ENCODE measurements at regions not wholly inside any gene's neighbourhood (a gene's known extent, or its start where the extent isn't known, plus 50 kb on each side); places are given as distances from the start of the nearest gene placed in this dataset.
A peak's percentile ranks its signal among the peaks of the same experiment; 100 is the strongest.

DNA sequence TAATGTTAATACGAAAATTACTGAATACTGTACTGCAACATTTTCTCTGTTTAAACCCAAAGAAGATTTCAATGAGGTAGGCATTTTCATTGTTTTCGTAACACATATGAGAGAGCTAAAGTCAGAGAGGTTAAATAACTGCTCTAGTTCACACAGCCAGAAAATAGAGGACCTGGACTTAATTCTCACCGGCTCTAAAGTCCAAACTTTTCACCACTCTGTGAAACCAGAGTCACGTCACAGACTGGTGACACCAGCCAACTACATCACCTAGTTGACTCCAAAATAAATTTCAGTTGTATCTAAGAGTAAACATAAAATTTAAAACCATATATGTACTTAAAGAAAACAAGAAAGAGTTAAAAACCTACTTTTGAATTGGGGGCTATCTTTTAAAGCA is 146.7 kb downstream of the FCRL5 start:
- Histone ChIP-seq H3K9ac (ENCODE audit: low read depth, low read length, poor library complexity, severe bottlenecking) (no peak overlapping the region), H3K9me3 (ENCODE audit: insufficient read depth, low read depth, low read length) (no peaks in the 10 kb centered on the region), H3K4me2 (ENCODE audit: low read depth, low read length, poor library complexity, severe bottlenecking) (no peak overlapping the region), H3K9me2 (replicated peaks; ENCODE audit: low read depth, low read length) (no peaks in the 10 kb centered on the region), H3K4me1 (ENCODE audit: insufficient read depth, low read length, poor library complexity, severe bottlenecking) (peaks cover 48% of the 10 kb centered on the region), H3F3A (ENCODE audit: low read depth) (peaks cover 9% of the 10 kb centered on the region; the same call in 1 of the 2 replicates), H3K4me3 (ENCODE audit: low read length, poor library complexity, severe bottlenecking) (no peak overlapping the region), H2AFZ (ENCODE audit: low read length) (no peak overlapping the region), H4K20me1 (ENCODE audit: insufficient read depth, low read length, poor library complexity, severe bottlenecking) (no peaks in the 10 kb centered on the region), H3K79me2 (ENCODE audit: insufficient read depth, low read length) (no peaks in the 10 kb centered on the region), H3K36me3 (ENCODE audit: insufficient read depth, low read length) (no peaks in the 10 kb centered on the region), H3K27me3 (ENCODE audit: insufficient read depth, low read length, poor library complexity, severe bottlenecking) (no peaks in the 10 kb centered on the region)
- no peak for TF ChIP-seq EZH2phosphoT487 (IDR thresholded peaks at IDR 0.05; ENCODE audit: borderline replicate concordance)
- TF ChIP-seq, protein P1, sequence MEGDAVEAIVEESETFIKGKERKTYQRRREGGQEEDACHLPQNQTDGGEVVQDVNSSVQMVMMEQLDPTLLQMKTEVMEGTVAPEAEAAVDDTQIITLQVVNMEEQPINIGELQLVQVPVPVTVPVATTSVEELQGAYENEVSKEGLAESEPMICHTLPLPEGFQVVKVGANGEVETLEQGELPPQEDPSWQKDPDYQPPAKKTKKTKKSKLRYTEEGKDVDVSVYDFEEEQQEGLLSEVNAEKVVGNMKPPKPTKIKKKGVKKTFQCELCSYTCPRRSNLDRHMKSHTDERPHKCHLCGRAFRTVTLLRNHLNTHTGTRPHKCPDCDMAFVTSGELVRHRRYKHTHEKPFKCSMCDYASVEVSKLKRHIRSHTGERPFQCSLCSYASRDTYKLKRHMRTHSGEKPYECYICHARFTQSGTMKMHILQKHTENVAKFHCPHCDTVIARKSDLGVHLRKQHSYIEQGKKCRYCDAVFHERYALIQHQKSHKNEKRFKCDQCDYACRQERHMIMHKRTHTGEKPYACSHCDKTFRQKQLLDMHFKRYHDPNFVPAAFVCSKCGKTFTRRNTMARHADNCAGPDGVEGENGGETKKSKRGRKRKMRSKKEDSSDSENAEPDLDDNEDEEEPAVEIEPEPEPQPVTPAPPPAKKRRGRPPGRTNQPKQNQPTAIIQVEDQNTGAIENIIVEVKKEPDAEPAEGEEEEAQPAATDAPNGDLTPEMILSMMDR (conservative IDR thresholded peaks at IDR 0.05; ENCODE audit: low read length) = no peak

DNA sequence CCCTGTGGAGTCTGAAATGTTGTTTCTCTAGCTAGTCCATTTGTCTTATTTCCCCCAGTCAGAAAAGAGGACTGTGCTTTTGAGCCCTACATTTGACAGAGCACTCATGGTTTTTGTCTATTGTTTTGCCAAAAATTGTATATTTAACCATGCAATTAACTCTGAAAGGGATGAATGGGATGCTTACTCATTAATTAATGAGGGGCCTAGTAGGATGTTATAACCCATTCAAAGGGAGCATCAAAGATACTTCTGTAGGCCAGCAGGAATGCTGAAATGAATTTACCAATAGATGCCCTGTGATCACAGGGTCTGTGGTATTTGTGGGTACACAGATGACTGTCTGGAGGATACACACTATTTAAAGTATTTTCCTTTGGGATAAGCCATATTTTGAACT is 147.7 kb downstream of the FCRL5 start:
- Histone ChIP-seq H3K9me2 (replicated peaks; ENCODE audit: low read depth, low read length) (no peaks in the 10 kb centered on the region), H3K4me3 (ENCODE audit: low read length, poor library complexity, severe bottlenecking) (peak overlapping the region; percentile 56), H3K36me3 (ENCODE audit: insufficient read depth, low read length) (no peaks in the 10 kb centered on the region), H3K9ac (ENCODE audit: low read depth, low read length, poor library complexity, severe bottlenecking) (peak overlapping the region; percentile 71), H2AFZ (ENCODE audit: low read length) (peak overlapping the region; percentile 61; the same call in 1 of the 2 replicates), H3K27me3 (ENCODE audit: insufficient read depth, low read length, poor library complexity, severe bottlenecking) (no peaks in the 10 kb centered on the region), H3K9me3 (ENCODE audit: insufficient read depth, low read depth, low read length) (no peaks in the 10 kb centered on the region), H3F3A (ENCODE audit: low read depth) (peaks cover 9% of the 10 kb centered on the region; the same call in 1 of the 2 replicates), H4K20me1 (ENCODE audit: insufficient read depth, low read length, poor library complexity, severe bottlenecking) (no peaks in the 10 kb centered on the region), H3K4me1 (ENCODE audit: insufficient read depth, low read length, poor library complexity, severe bottlenecking) (peaks cover 42% of the 10 kb centered on the region), H3K4me2 (ENCODE audit: low read depth, low read length, poor library complexity, severe bottlenecking) (peak overlapping the region; percentile 76), H3K79me2 (ENCODE audit: insufficient read depth, low read length) (no peaks in the 10 kb centered on the region)
- TF ChIP-seq EZH2phosphoT487 (IDR thresholded peaks at IDR 0.05; ENCODE audit: borderline replicate concordance) = no peak
- TF ChIP-seq, protein P1 (conservative IDR thresholded peaks at IDR 0.05; ENCODE audit: low read length) = no peak

DNA sequence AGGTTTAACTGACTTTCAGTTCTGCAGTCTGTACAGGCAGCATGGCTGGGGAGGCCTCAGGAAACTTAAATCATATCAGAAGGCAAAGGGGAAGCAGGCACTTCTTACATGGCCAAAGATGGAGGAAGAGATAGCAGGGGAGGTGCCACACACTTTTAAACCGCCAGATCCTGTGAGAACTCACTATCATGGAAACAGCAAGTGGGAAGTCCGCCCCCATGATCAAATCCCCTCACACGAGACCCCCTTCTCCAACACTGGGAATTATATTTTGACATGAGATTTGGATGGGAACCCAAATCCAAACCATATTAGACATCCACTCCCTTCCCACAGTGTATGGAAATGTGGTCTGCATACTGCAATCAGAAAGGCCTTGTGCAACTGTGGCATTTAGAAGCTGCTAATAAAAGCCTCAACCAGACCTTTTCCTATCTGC is 148.2 kb downstream of the FCRL5 start:
- H3K9me2 ChIP-seq (replicated peaks; ENCODE audit: low read depth, low read length) = no peaks in the 10 kb centered on the region
- H3K27me3 ChIP-seq (ENCODE audit: insufficient read depth, low read length, poor library complexity, severe bottlenecking) = no peaks in the 10 kb centered on the region
- no peaks in the 10 kb centered on the region for H3K9me3 ChIP-seq (ENCODE audit: insufficient read depth, low read depth, low read length)
- peak overlapping the region; percentile 56 for H3K4me3 ChIP-seq (ENCODE audit: low read length, poor library complexity, severe bottlenecking)
- peaks cover 9% of the 10 kb centered on the region; the same call in 1 of the 2 replicates for H3F3A ChIP-seq (ENCODE audit: low read depth)
- H2AFZ ChIP-seq (ENCODE audit: low read length) = peak overlapping the region; percentile 61
- H3K4me1 ChIP-seq (ENCODE audit: insufficient read depth, low read length, poor library complexity, severe bottlenecking) = peaks cover 42% of the 10 kb centered on the region
- TF ChIP-seq, protein P1 (conservative IDR thresholded peaks at IDR 0.05; ENCODE audit: low read length) = no peak
- no peak for TF ChIP-seq EZH2phosphoT487 (IDR thresholded peaks at IDR 0.05; ENCODE audit: borderline replicate concordance)
- no peaks in the 10 kb centered on the region for H4K20me1 ChIP-seq (ENCODE audit: insufficient read depth, low read length, poor library complexity, severe bottlenecking)
- H3K79me2 ChIP-seq (ENCODE audit: insufficient read depth, low read length) = no peaks in the 10 kb centered on the region
- H3K36me3 ChIP-seq (ENCODE audit: insufficient read depth, low read length) = no peaks in the 10 kb centered on the region
- peak overlapping the region; percentile 71 for H3K9ac ChIP-seq (ENCODE audit: low read depth, low read length, poor library complexity, severe bottlenecking)
- peak overlapping the region; percentile 76 for H3K4me2 ChIP-seq (ENCODE audit: low read depth, low read length, poor library complexity, severe bottlenecking)

Data from Loucy (cell line).